Fibroblast of pulmonary artery (primary cell): ENCODE measurements at regions not wholly inside any gene's neighbourhood (a gene's known extent, or its start where the extent isn't known, plus 50 kb on each side); places are given as distances from the start of the nearest gene placed in this dataset.

Source experiments
- DNase-seq: peaks from one replicate; pipeline ENCODE4 v3.0.0-alpha.2; 2010; ENCODE audit warnings: low read depth
- H3K4me3 ChIP-seq: replicated peaks from 2 replicates; pipeline ENCODE4 v1.5.1; 2011; ENCODE audit warnings: low read depth, mild to moderate bottlenecking, control low read depth, low read length, moderate library complexity
- TF ChIP-seq, protein P1 (sequence below): IDR thresholded peaks from 2 replicates; pipeline ENCODE4 v1.5.1; 2011; ENCODE audit warnings: mild to moderate bottlenecking, control low read depth, low read length, inconsistent platforms; ENCODE audit errors: missing control alignments

DNA sequence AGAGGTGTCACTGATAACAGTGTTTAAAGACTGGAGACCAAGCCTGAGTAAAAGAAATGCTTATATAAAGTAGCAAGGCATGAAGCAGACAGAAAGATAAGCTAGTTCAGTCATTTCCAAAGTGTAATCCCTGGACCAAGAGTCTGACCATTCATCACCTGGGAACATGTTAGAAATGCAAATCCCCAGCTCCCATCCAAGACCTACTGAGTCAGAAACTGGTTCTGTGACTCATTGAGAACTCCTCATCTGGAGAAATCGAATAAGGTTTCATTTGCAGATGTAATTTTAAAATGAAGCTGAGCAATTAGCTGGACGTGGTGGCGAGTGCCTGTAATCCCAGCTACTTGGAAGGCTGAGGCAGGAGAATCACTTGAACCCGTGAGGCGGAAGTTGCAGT is 473.9 kb upstream of the UBE2E2 start:
- TF ChIP-seq, protein P1, sequence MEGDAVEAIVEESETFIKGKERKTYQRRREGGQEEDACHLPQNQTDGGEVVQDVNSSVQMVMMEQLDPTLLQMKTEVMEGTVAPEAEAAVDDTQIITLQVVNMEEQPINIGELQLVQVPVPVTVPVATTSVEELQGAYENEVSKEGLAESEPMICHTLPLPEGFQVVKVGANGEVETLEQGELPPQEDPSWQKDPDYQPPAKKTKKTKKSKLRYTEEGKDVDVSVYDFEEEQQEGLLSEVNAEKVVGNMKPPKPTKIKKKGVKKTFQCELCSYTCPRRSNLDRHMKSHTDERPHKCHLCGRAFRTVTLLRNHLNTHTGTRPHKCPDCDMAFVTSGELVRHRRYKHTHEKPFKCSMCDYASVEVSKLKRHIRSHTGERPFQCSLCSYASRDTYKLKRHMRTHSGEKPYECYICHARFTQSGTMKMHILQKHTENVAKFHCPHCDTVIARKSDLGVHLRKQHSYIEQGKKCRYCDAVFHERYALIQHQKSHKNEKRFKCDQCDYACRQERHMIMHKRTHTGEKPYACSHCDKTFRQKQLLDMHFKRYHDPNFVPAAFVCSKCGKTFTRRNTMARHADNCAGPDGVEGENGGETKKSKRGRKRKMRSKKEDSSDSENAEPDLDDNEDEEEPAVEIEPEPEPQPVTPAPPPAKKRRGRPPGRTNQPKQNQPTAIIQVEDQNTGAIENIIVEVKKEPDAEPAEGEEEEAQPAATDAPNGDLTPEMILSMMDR = no peak
- H3K4me3 ChIP-seq = no peak overlapping the region
- no peak for DNase-seq

GRCh38 chr3:22729981-22730380 is 473.1 kb upstream of the UBE2E2 start:
- TF ChIP-seq, protein P1 = peak; percentile 24
- H3K4me3 ChIP-seq = no peak overlapping the region
- peak; percentile 11 for DNase-seq

GRCh38 chr3:22730701-22731100 is 472.4 kb upstream of the UBE2E2 start:
- no peak overlapping the region for H3K4me3 ChIP-seq
- TF ChIP-seq, protein P1 = no peak
- no peak for DNase-seq

DNA sequence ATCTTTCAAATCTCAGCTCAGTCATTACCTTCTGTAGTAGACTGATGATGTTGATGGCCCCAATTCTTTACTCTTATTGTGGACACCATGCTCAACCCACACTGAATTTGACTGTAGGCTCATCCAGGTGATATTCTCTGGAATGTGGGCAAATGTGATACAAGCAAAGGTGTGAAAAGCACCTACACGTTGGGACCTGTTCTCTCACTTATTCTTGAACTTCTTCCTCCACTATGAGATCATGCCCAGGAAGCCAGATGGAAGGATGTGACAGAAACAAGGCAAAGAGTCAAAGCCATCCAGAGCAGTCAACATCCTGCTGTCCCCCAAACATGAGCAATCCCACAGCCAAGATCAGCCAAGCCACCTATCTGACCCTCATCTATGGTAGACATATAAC is 471.2 kb upstream of the UBE2E2 start:
- TF ChIP-seq, protein P1 = no peak
- DNase-seq = no peak
- H3K4me3 ChIP-seq = no peak overlapping the region

- no peak overlapping the region for H3K4me3 ChIP-seq
- TF ChIP-seq, protein P1 = no peak
- DNase-seq = no peak
Observed at GRCh38 chr3:22732641-22733040, 470.5 kb upstream of the UBE2E2 start.

DNA sequence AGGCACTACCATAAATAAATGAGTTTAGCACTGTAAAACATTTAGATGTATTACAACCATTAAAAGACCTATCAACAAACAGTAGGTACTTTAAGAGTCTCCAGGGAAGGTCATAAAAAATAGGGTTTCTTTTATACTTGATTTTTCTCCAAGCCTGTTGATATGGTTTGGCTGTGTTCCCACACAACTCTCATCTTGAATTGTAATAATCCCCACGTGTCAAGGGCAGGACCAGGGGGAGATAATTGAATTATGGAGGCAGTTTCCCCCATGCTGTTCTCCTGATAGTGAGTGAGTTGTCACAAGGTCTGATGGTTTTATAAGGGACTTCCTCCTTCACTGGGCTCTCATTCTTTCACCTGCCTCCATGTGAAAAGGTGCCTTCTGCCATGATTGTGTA is 468.9 kb upstream of the UBE2E2 start:
- TF ChIP-seq, protein P1 = no peak
- no peak overlapping the region for H3K4me3 ChIP-seq
- DNase-seq = no peak

DNA sequence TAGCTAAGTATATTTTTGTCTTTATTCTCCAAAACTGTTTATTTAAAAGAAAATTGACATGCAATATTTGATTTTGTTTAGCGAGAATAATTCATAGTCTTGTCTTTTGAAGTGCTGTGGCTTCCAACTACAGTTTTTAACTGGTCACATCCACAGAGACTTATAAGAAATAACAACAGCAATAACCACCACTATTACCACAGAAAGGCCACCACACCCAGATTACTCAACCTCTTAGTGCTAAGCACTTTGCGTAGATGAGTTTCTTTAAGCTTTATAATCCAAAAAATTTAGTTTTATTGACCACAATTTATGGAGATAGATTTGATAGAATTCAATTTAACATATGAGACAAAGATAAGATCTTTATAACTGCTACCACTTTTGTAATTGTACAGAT is 468.4 kb upstream of the UBE2E2 start:
- TF ChIP-seq, protein P1 = no peak
- DNase-seq = no peak
- H3K4me3 ChIP-seq = no peak overlapping the region
